ENCODE measurements at regions not wholly inside any gene's neighbourhood (a gene's known extent, or its start where the extent isn't known, plus 50 kb on each side); places are given as distances from the start of the nearest gene placed in this dataset.

DNA sequence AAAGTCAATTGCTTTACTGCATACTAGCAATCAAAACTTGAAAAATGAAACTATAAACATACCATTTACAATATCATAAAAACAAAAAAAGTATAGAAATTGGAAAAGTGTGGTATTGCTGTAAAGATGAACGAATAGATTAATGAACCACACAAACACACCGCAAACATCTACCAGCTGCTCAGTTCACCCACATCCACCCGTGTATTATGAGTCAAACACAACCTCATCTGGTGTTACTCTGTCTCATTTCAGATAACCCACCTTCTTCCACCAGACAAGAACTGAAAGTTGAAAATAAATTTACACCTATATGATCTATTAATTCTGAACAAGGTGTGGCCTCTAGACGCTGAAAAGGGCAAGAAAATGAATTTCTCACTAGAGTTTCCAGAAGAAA, 53.3 kb downstream of the BLID start:
- 87 to 88% methylated on average over 4 of the region's 4 CpGs for WGBS, 2 donors
- Histone ChIP-seq H3K27me3 (no peaks in the 10 kb centered on the region), H3K4me3 (replicated peaks in 1 of 3) (no peak overlapping the region), H3K4me1 (no peaks in the 10 kb centered on the region), H3K9me3 (no peaks in the 10 kb centered on the region), H3K27ac (no peak overlapping the region), H3K36me3 (no peaks in the 10 kb centered on the region)
- TF ChIP-seq POLR2A (IDR thresholded peaks at IDR 0.05), result no peak
- TF ChIP-seq, protein P1, sequence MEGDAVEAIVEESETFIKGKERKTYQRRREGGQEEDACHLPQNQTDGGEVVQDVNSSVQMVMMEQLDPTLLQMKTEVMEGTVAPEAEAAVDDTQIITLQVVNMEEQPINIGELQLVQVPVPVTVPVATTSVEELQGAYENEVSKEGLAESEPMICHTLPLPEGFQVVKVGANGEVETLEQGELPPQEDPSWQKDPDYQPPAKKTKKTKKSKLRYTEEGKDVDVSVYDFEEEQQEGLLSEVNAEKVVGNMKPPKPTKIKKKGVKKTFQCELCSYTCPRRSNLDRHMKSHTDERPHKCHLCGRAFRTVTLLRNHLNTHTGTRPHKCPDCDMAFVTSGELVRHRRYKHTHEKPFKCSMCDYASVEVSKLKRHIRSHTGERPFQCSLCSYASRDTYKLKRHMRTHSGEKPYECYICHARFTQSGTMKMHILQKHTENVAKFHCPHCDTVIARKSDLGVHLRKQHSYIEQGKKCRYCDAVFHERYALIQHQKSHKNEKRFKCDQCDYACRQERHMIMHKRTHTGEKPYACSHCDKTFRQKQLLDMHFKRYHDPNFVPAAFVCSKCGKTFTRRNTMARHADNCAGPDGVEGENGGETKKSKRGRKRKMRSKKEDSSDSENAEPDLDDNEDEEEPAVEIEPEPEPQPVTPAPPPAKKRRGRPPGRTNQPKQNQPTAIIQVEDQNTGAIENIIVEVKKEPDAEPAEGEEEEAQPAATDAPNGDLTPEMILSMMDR (IDR thresholded peaks at IDR 0.05), result no peak
- intact Hi-C loops (cut with DNase I), result no loop called here
- DNase-seq, result no peak

DNA sequence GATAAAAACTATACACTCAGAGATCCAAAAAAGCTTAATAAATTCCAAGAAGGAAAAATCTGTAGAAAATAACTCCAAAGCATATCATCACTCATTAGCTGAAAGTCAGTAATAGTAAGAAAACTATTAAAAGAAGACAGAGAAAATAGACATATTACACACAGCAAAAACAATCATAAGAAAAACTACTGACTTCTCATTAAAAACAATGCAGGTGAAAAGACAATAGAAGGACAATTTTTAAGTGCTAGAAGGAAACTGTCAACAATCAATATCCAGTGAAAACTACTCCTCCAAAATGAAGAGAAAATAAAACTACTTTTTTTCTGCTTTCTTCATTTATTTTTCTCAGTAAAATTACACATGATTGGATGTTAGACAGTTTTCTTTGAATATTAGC, 56.5 kb downstream of the BLID start:
- no peak for TF ChIP-seq POLR2A (IDR thresholded peaks at IDR 0.05)
- TF ChIP-seq, protein P1 (IDR thresholded peaks at IDR 0.05), result no peak
- no peak for DNase-seq
- Histone ChIP-seq H3K36me3 (no peaks in the 10 kb centered on the region), H3K9me3 (no peaks in the 10 kb centered on the region), H3K4me1 (no peaks in the 10 kb centered on the region), H3K27me3 (no peaks in the 10 kb centered on the region), H3K4me3 (replicated peaks in 1 of 3) (no peak overlapping the region), H3K27ac (no peak overlapping the region)
- intact Hi-C loops (cut with DNase I), result no loop called here

- 88 to 99% methylated on average over 2 of the region's 2 CpGs for WGBS, 2 donors
- Histone ChIP-seq H3K4me1 (no peaks in the 10 kb centered on the region), H3K9me3 (no peaks in the 10 kb centered on the region), H3K27ac (no peak overlapping the region), H3K36me3 (no peaks in the 10 kb centered on the region), H3K27me3 (no peaks in the 10 kb centered on the region), H3K4me3 (replicated peaks in 1 of 3) (no peak overlapping the region)
- TF ChIP-seq, protein P1 (IDR thresholded peaks at IDR 0.05), result no peak
- no peak for TF ChIP-seq POLR2A (IDR thresholded peaks at IDR 0.05)
- DNase-seq, result no peak
- intact Hi-C loops (cut with DNase I), result no loop called here
These were observed 65.9 kb downstream of the BLID start for GRCh38 chr11:122050021-122050690.

GRCh38 chr11:122048401-122048800, 67.6 kb downstream of the BLID start:
- H3K4me3 ChIP-seq (replicated peaks in 1 of 3), result no peak overlapping the region
- DNase-seq, result no peak
- H3K4me1 ChIP-seq, result no peaks in the 10 kb centered on the region
- H3K36me3 ChIP-seq, result no peaks in the 10 kb centered on the region
- H3K27me3 ChIP-seq, result no peaks in the 10 kb centered on the region
- intact Hi-C loops (cut with DNase I), result no loop called here
- no peak overlapping the region for H3K27ac ChIP-seq
- TF ChIP-seq, protein P1 (IDR thresholded peaks at IDR 0.05), result no peak
- no peak for TF ChIP-seq POLR2A (IDR thresholded peaks at IDR 0.05)
- H3K9me3 ChIP-seq, result no peaks in the 10 kb centered on the region
- WGBS, 2 donors, result 91 to 96% methylated on average over 3 of the region's 3 CpGs

DNA sequence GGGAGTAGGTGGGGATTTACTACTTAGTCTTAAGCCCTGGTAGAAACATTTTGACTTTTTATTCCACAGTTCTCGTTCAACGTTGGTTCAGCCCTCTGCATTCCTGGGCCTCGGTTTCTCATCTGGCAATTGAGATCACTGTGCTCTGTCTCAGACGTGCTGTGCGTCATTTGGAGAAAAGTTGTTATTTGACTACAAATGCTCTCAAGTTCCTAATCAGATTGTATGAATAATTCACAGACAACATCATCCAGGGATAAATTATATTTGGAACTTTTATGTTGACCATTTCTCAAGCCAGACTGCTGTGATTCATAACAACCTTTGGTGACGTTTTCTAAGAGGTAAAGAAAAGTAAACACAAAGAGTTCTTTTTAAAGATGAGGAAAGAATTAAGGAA, 69.2 kb downstream of the BLID start:
- Histone ChIP-seq H3K9me3 (no peaks in the 10 kb centered on the region), H3K27me3 (no peaks in the 10 kb centered on the region), H3K27ac (no peak overlapping the region), H3K4me1 (no peaks in the 10 kb centered on the region), H3K36me3 (no peaks in the 10 kb centered on the region), H3K4me3 (replicated peaks in 1 of 3) (no peak overlapping the region)
- DNase-seq, result no peak
- intact Hi-C loops (cut with DNase I), result no loop called here
- TF ChIP-seq, protein P1 (IDR thresholded peaks at IDR 0.05), result no peak
- no peak for TF ChIP-seq POLR2A (IDR thresholded peaks at IDR 0.05)
- WGBS, 2 donors, result 82 to 90% methylated on average over 6 of the region's 6 CpGs

Data from thyroid gland (tissue), 4 donors.